ENCODE measurements at regions not wholly inside any gene's neighbourhood (a gene's known extent, or its start where the extent isn't known, plus 50 kb on each side); places are given as distances from the start of the nearest gene placed in this dataset.

GRCh38 chr4:162461952-162462351 lies 298.2 kb upstream of the FSTL5 start:
- TF ChIP-seq ZFX (IDR thresholded peaks at IDR 0.05) (no peak), CTCF (conservative IDR thresholded peaks at IDR 0.05) (peak; percentile 66)

GRCh38 chr4:162458051-162458450 lies 294.3 kb upstream of the FSTL5 start:
- no peak overlapping the region for H3K27ac ChIP-seq
- TF ChIP-seq ZFX (IDR thresholded peaks at IDR 0.05), result no peak

More at GRCh38 chr4:162461952-162462351, 298.2 kb upstream of the FSTL5 start:
- no peak overlapping the region for H3K27ac ChIP-seq

GRCh38 chr4:162457071-162457865 lies 293.5 kb upstream of the FSTL5 start:
- H3K27ac ChIP-seq, result no peak overlapping the region

GRCh38 chr4:162456106-162456505 lies 292.3 kb upstream of the FSTL5 start:
- no peak overlapping the region for H3K27ac ChIP-seq
- no peak for TF ChIP-seq CTCF (conservative IDR thresholded peaks at IDR 0.05)
- no peak for TF ChIP-seq ZFX (IDR thresholded peaks at IDR 0.05)

More at GRCh38 chr4:162457071-162457865, 293.5 kb upstream of the FSTL5 start:
- peak; percentile 24 for TF ChIP-seq CTCF (conservative IDR thresholded peaks at IDR 0.05)
- no peak for TF ChIP-seq ZFX (IDR thresholded peaks at IDR 0.05)

- no peak for TF ChIP-seq ZFX (IDR thresholded peaks at IDR 0.05)
- TF ChIP-seq CTCF (conservative IDR thresholded peaks at IDR 0.05), result no peak
- no peak overlapping the region for H3K27ac ChIP-seq
These were observed 286.8 kb upstream of the FSTL5 start for GRCh38 chr4:162450531-162451035.

GRCh38 chr4:162443510-162443909 lies 279.7 kb upstream of the FSTL5 start:
- no peak for TF ChIP-seq ZFX (IDR thresholded peaks at IDR 0.05)
- TF ChIP-seq CTCF (conservative IDR thresholded peaks at IDR 0.05), result no peak
- no peak overlapping the region for H3K27ac ChIP-seq

GRCh38 chr4:162442128-162442527 lies 278.3 kb upstream of the FSTL5 start:
- H3K27ac ChIP-seq, result no peak overlapping the region
- TF ChIP-seq CTCF (conservative IDR thresholded peaks at IDR 0.05) (no peak), ZFX (IDR thresholded peaks at IDR 0.05) (no peak)
